Lung (tissue), 11 donors: ENCODE measurements at regions not wholly inside any gene's neighbourhood (a gene's known extent, or its start where the extent isn't known, plus 50 kb on each side); places are given as distances from the start of the nearest gene placed in this dataset.

Experiments
- ATAC-seq: fragments of 200-7000 bp; cut with Tn5 transposase; one replicate; pipeline ENCODE4 v1.9.1; 2020; ENCODE audit warnings: moderate number of reproducible peaks; ENCODE audit not compliant: insufficient read depth, low FRiP score
- DNase-seq, 3 donors: peaks; one replicate each; pipeline ENCODE4 v3.0.0-alpha.2; 2013 to 2017
- H3K27ac ChIP-seq, 2 donors: one replicate each; pipeline ENCODE4 v1.5.1; 2013; ENCODE audit warnings: mild to moderate bottlenecking in 2 of 2, moderate library complexity in 2 of 2, control low read depth in 1 of 2, inconsistent platforms in 1 of 2, low read depth in 1 of 2, low read length in 1 of 2
- H3K27me3 ChIP-seq, 3 donors: one replicate each; pipeline ENCODE4 v1.5.1; 2013; ENCODE audit warnings: low read length in 2 of 3; ENCODE audit not compliant: control insufficient read depth in 3 of 3, insufficient read depth in 3 of 3
- H3K36me3 ChIP-seq, 4 donors: one replicate each; pipeline ENCODE4 v1.5.1; 2013; ENCODE audit warnings: low read length in 4 of 4, mild to moderate bottlenecking in 1 of 4, moderate library complexity in 1 of 4; ENCODE audit not compliant: control insufficient read depth in 4 of 4, insufficient read depth in 4 of 4
- H3K4me1 ChIP-seq, 5 donors: one replicate each; pipeline ENCODE4 v1.5.1; 2013; ENCODE audit warnings: low read length in 5 of 5, mild to moderate bottlenecking in 2 of 5, moderate library complexity in 1 of 5; ENCODE audit not compliant: control insufficient read depth in 5 of 5, insufficient read depth in 5 of 5
- H3K4me3 ChIP-seq: one replicate; pipeline ENCODE4 v1.5.1; 2013; ENCODE audit warnings: mild to moderate bottlenecking, control low read depth, moderate library complexity
- H3K9ac ChIP-seq, 2 donors: one replicate each; pipeline ENCODE4 v1.5.1; 2013; ENCODE audit warnings: low read length in 2 of 2, control low read depth in 1 of 2; ENCODE audit not compliant: insufficient read depth in 1 of 2
- H3K9me3 ChIP-seq, 4 donors: one replicate each; pipeline ENCODE4 v1.5.1; 2013; ENCODE audit warnings: low read length in 3 of 4, mild to moderate bottlenecking in 1 of 4, moderate library complexity in 1 of 4; ENCODE audit not compliant: control insufficient read depth in 4 of 4, insufficient read depth in 3 of 4
- CTCF ChIP-seq: IDR thresholded peaks from 2 replicates; pipeline ENCODE4 v1.5.1; 2012; ENCODE audit warnings: mild to moderate bottlenecking; ENCODE audit errors: control extremely low read depth, extremely low read depth
- WGBS, 2 donors: extraction: QIAGEN DNeasy Blood & Tissue Kit; methylation state at CpG; one replicate each; pipeline ENCODE4 v1.1.7; 2013; 5-methylcytosine and 5-hydroxymethylcytosine counted together
- donor health status: control.
- donor health status: control.
- donor health status: Bipolar disorder and iron deficiency.
- donor health status: healthy.
- donor health status: DM: yes; HTN: yes; CAD: no.

GRCh38 chr4:123813901-123814300 is 417.3 kb downstream of the SPRY1 start:
- ATAC-seq (no peak), DNase-seq (no peak)
- H3K9me3 ChIP-seq, result no peaks in the 10 kb centered on the region
- H3K27ac ChIP-seq, result no peak overlapping the region
- no peaks in the 10 kb centered on the region for H3K27me3 ChIP-seq
- no peak overlapping the region for H3K4me3 ChIP-seq
- 97 to 98% methylated on average over 2 of the region's 2 CpGs for WGBS, 2 donors
- TF ChIP-seq CTCF, result no peak
- peaks cover 0 to 4% (median 3%) of the 10 kb centered on the region in 5 donors for H3K4me1 ChIP-seq
- no peak overlapping the region for H3K9ac ChIP-seq
- H3K36me3 ChIP-seq, result no peaks in the 10 kb centered on the region

- no peaks in the 10 kb centered on the region for H3K36me3 ChIP-seq
- no peaks in the 10 kb centered on the region for H3K9me3 ChIP-seq
- no peak overlapping the region for H3K27ac ChIP-seq
- ATAC-seq (no peak), DNase-seq (no peak)
- no peak overlapping the region for H3K4me3 ChIP-seq
- no peaks in the 10 kb centered on the region for H3K27me3 ChIP-seq
- 76 to 78% methylated on average over 2 of the region's 2 CpGs for WGBS, 2 donors
- H3K9ac ChIP-seq, result no peak overlapping the region
- TF ChIP-seq CTCF, result no peak
- peaks cover 0 to 3% (median 0%) of the 10 kb centered on the region in 5 donors for H3K4me1 ChIP-seq
Measured at GRCh38 chr4:123816462-123816861, 419.9 kb downstream of the SPRY1 start.

DNA sequence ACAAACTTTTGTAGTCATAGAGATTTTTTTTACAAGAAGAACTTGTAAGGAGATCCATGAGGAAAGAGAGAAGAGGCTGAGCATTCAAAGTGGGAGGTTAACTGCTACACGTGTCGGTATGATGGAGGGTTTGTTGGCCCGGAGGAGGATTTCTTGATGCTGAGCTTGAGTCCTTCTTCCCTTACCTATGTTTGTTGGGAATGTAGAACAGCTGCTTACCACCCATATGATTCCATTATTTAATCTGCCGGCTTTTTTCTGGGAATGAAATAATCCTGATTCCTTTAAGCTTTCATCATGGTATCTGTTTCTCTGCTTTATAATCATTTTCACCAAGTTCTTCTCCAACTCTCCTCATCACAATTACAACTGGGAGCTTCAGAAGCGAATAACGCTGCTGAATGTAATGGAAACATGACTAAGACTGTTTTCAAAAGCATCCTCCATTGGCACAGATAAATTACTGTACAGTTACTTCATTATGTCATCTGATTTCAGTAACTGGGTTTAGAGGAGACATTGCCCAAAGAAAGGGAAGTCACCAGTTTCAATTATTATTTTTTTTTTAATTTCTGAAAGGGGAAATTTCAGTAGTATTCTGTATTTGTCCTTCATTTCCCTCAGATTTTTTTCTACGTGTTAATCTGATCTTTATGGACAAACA is 420.6 kb downstream of the SPRY1 start:
- ATAC-seq, result no peak

More for the DNA sequence above, 420.6 kb downstream of the SPRY1 start:
- no peaks in the 10 kb centered on the region for H3K9me3 ChIP-seq
- no peak for TF ChIP-seq CTCF
- no peak overlapping the region for H3K4me3 ChIP-seq
- no peak for DNase-seq
- WGBS, 2 donors, result 89 to 91% methylated on average over 7 of the region's 7 CpGs
- H3K27me3 ChIP-seq, result no peaks in the 10 kb centered on the region
- no peak overlapping the region for H3K27ac ChIP-seq
- H3K36me3 ChIP-seq, result no peaks in the 10 kb centered on the region
- H3K9ac ChIP-seq, result no peak overlapping the region
- H3K4me1 ChIP-seq, result peaks cover 0 to 5% (median 0%) of the 10 kb centered on the region in 5 donors
